Neural cell (in vitro differentiated cells): ENCODE measurements at regions not wholly inside any gene's neighbourhood (a gene's known extent, or its start where the extent isn't known, plus 50 kb on each side); places are given as distances from the start of the nearest gene placed in this dataset.

Source experiments
- EZH2 ChIP-seq: fragments of 200-600, 300-800 bp; shearing (Covaris generic), sonication (generic); IDR thresholded peaks from 2 replicates; pipeline ENCODE4 v1.6.1; 2014; ENCODE audit warnings: antibody characterized with exemption, low read length, borderline replicate concordance, mild to moderate bottlenecking; ENCODE audit not compliant: insufficient read depth, poor library complexity, severe bottlenecking
- TF ChIP-seq, protein P1 (sequence below): IDR thresholded peaks from 2 replicates; pipeline ENCODE4 v1.6.1; 2012; ENCODE audit warnings: borderline replicate concordance

DNA sequence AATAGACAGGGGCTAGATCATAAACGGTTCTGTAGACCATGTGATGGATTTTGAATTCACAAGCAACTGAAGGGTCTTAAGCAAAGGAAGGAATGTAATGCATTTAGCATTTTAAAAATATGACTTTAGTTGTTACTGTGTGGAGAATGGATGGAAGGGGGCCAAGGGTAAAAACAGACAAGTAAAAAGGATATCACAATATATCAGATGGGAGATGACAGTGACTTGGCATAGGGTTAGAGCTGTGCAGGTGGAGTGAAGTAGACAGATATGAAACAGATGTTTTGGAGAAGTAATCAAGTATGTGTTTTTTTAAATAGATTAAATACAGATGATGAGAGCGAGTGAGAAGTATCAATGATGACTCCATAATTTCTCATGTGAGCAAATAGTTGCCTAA, 1116.0 kb upstream of the TENM3 start:
- TF ChIP-seq EZH2: no peak
- TF ChIP-seq, protein P1, sequence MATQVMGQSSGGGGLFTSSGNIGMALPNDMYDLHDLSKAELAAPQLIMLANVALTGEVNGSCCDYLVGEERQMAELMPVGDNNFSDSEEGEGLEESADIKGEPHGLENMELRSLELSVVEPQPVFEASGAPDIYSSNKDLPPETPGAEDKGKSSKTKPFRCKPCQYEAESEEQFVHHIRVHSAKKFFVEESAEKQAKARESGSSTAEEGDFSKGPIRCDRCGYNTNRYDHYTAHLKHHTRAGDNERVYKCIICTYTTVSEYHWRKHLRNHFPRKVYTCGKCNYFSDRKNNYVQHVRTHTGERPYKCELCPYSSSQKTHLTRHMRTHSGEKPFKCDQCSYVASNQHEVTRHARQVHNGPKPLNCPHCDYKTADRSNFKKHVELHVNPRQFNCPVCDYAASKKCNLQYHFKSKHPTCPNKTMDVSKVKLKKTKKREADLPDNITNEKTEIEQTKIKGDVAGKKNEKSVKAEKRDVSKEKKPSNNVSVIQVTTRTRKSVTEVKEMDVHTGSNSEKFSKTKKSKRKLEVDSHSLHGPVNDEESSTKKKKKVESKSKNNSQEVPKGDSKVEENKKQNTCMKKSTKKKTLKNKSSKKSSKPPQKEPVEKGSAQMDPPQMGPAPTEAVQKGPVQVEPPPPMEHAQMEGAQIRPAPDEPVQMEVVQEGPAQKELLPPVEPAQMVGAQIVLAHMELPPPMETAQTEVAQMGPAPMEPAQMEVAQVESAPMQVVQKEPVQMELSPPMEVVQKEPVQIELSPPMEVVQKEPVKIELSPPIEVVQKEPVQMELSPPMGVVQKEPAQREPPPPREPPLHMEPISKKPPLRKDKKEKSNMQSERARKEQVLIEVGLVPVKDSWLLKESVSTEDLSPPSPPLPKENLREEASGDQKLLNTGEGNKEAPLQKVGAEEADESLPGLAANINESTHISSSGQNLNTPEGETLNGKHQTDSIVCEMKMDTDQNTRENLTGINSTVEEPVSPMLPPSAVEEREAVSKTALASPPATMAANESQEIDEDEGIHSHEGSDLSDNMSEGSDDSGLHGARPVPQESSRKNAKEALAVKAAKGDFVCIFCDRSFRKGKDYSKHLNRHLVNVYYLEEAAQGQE: no peak
